ENCODE measurements at regions not wholly inside any gene's neighbourhood (a gene's known extent, or its start where the extent isn't known, plus 50 kb on each side); places are given as distances from the start of the nearest gene placed in this dataset.
"Not testable (repeated sequence)": the region's sequence is repeated elsewhere in the genome, so short reads cannot be mapped to it uniquely, and the experiment has no call there.

DNA sequence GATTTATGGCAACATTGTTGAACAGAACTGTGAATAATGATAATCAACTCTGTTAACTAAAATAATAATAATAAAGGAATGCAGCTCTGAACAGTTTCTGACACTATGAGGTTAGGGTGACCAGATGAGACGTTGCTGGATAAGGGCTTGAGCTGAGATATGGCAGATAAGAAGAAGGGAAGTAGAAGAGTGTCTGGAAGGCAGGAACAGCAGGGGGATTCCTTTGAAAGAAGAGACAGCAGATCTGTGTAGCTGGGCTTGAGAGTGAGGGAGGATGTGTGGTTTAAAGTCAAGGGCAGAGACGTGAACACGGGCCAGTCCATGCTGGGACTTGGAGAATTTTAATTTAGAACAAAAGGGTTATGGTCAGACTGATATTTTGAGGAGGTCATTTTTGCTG, 273.1 kb upstream of the SLC14A2 start:
- DNase-seq (ENCODE audit: low read depth in 2 of 2), result no peak

DNA sequence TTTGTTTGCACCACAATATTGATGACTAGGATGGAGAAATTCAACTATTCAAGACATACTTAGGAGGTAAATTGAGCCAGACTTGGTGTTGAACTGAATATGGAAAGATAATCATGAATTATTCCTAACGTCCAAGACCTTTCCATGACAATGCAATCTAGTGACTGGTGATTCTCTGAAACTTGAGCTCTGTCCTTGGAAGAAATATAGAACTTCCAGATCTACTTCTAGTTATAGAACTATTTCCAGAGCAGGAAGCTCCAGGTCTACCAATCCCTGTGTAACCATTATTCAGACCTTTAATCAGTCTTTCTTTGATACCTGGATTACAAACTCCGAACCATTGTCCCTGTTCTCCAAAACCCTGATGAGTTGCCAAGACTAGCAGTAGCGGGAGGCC, 272.6 kb upstream of the SLC14A2 start:
- no peak for DNase-seq (ENCODE audit: low read depth in 2 of 2)

DNA sequence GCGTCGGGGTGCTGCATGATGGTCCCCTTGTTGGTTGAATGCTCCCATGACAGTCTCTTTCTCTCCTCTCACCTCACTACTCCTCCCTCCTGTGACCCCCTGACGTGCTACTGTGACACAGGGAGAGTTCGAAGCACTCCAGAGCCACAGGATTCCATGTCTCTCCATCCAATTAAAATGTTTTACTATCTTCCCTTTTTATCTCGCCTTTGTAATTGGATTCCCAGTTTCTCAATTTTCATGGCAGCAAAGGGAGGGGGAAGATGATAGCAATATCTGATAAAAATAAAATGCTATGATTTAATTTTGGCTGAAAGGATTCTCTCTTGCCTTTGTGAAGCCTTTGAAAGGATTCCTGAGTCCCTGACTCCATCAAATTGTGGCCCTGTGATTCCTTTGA, 271.9 kb upstream of the SLC14A2 start:
- DNase-seq (ENCODE audit: low read depth in 2 of 2), result no peak

DNA sequence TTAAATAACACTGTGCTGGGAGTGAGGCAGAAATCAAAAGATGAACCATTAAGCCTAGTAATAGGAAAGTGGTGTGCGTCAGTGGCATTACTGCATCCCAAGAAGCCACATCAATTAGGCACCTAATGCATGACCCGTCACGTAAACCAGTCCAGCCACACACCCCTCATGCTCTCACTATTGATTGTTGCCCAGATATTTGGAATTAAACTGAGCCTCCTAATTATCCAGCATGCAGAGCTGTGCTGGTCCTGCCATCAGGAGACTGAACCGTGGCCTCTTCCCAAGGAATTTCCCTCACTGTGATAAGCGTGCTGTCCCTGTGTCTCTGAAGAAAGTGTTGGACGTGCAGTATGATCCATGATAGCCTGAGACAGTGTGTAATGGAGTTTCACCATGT, 270.6 kb upstream of the SLC14A2 start:
- DNase-seq (ENCODE audit: low read depth in 2 of 2), result not testable (repeated sequence)

GRCh38 chr18:45349019-45349418, 266.3 kb upstream of the SLC14A2 start:
- DNase-seq (ENCODE audit: low read depth in 2 of 2), result no peak

GRCh38 chr18:45349467-45349866, 265.8 kb upstream of the SLC14A2 start:
- DNase-seq (ENCODE audit: low read depth in 2 of 2), result no peak

DNA sequence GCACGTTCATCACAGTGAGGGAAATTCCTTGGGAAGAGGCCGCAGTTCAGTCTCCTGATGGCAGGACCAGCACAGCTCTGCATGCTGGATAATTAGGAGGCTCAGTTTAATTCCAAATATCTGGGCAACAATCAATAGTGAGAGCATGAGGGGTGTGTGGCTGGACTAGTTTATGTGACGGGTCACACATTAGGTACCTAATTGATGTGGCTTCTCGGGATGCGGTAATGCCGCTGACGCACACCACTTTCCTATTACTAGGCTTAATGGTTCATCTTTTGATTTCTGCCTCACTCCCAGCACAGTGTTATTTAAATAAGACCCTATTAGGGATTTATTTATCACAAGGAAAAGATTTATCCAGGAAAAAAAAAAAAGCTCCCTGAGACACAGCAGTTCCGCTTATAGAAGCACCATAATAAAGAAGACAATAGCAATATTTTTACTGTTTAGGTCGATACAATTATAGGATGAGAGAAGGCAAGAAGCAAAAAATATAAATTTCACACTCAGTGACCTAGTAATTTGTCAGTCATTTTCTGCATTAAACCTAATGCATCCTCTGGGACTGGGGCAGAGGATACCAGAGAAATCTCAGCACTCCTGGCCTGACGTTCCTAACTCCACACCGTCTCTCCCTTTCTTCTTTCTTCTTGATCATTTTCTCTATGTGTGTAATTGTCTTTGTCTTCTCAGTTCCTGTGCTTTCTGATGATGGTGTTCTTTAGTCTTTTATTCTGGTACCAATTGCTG, 264.7 kb upstream of the SLC14A2 start:
- DNase-seq (ENCODE audit: low read depth in 2 of 2), result no peak

- no peak for DNase-seq (ENCODE audit: low read depth in 2 of 2)
Observed at GRCh38 chr18:45352874-45353273, 262.4 kb upstream of the SLC14A2 start.

GRCh38 chr18:45353530-45353929, 261.7 kb upstream of the SLC14A2 start:
- DNase-seq (ENCODE audit: low read depth in 2 of 2), result no peak

DNA sequence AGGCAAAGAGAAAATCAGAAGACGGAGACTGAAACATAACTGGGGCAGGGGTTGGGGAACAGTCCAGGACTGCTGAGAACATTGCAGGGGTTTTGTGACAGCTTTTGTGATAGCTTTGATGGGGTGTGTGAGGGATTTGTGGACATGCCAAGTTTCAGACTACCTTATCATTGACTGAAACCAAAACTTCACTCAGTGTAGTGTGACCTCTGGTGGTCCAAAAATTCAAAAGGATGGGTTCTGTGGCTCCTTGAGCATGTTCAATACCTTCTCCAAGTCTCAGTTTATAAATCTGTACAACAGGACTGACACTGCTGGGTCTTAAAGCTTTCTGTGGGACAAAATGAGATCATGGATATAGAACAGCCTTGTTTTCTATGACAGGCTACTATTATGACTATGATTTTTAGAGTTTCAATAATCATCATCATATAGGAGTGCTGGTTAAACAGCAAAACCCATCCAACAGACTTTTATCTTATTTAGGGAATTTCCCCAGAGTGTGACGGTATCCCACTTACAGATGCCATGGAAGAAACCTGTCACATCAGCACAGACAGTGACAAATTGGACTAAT, 259.2 kb upstream of the SLC14A2 start:
- DNase-seq (ENCODE audit: low read depth in 2 of 2), result no peak

- no peak for DNase-seq (ENCODE audit: low read depth in 2 of 2)
Observed at GRCh38 chr18:45357686-45358470, 257.4 kb upstream of the SLC14A2 start.

- no peak for DNase-seq (ENCODE audit: low read depth in 2 of 2)
Observed at GRCh38 chr18:45359275-45360009, 255.8 kb upstream of the SLC14A2 start.

DNA sequence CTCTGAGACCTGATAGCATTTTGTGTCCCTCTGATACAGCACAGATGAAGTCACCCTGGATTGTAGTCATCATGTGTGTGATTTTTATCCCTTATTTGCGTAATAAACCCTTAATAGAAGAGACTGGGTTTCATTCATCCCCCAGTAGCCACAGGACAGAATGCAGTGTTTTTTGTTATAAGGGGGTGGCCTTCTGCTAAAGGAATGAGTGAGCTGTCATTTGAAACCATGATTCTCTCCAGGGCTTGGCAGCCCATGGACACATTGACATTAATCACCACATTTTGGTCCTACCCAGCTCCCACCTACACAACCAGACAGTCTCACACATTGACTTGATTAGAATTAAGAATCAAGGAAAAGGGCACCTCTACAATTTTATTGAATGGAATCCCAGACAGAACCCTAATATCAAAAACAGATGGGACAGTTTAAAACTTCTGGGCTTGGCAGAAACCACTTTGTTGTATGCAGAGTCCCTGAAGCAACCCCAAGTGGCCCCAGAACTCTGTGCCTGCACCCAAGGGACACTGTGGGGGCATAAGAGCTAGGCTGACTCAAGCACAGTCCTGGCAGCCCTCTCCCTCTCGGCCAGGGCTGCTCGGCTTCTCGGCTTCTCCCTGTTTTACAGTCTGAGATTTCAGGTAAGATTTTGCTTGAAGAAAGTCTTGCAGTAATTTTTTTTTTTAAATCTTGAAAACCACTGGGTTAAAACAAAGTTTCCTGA, 254.0 kb upstream of the SLC14A2 start:
- DNase-seq (ENCODE audit: low read depth in 2 of 2), result no peak

DNA sequence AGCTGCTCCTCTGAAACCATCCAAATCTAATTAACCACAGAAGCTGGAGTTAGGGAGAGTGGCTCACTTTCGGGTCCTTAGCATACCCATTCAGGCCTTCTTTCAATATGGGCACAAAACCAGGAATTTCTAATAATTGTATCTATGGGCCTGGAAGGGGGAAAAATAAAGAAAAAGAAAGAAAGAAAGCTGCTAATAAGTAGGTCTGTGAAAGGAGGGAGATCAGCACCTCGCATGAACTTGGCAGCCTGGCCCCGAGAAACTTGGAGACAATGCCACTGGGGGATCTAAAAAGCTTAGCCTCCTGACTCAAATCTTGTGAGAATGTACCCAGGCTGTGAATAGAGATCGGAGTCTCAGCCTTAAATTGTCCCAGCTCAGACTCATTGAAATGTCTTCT, 252.1 kb upstream of the SLC14A2 start:
- DNase-seq (ENCODE audit: low read depth in 2 of 2), result no peak

DNA sequence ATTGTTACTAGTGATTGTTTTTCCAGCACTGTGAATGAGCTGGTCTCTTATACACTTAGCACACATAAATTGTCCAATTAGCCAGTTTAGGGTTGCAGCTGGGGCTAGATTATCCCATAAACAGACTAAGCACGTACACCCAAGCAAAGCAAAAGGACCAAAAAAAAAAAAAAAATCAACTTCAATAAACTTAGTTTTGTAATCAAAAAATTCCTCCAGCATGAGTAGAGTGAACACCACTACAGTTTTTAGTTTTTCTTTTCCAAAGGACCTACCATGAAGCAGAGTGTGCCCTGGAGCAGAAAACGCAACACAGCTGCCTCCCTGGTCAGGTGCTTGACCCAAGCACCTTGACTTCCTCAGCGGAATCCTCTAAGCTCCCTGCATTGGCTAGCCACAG, 249.4 kb upstream of the SLC14A2 start:
- DNase-seq (ENCODE audit: low read depth in 2 of 2), result no peak

GRCh38 chr18:45370255-45371010, 244.8 kb upstream of the SLC14A2 start:
- no peak for DNase-seq (ENCODE audit: low read depth in 2 of 2)

DNA sequence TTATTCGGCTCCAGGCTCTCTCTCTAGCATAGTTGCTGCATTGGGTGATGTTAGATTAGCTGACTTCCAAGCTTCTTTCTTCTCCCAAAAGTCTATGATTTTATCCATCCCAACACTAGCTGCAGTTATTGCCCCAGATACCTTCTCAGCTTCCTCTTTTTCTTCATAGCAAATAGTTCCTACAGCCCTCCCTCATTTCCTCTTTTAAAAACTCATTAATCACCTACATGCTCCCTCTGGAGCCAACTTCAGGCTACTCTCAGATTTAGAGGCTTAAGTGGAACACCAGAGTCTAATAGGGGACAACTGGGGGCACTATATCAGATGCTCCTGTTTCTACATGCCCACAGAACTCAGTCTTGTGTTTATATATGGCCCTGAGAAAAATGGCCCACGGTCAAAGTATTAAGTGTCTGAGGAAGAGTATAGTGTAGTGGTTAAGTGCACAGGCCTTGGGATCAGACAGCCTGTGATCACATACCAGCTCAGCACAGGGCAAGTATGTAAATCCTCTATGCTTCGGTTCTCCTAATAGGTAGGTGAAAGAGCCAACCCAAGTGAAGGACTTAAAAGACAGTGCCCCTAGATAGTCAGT, 241.9 kb upstream of the SLC14A2 start:
- DNase-seq (ENCODE audit: low read depth in 2 of 2), result no peak

- DNase-seq (ENCODE audit: low read depth in 2 of 2), result no peak
Observed at GRCh38 chr18:45374236-45374635, 241.0 kb upstream of the SLC14A2 start.

DNA sequence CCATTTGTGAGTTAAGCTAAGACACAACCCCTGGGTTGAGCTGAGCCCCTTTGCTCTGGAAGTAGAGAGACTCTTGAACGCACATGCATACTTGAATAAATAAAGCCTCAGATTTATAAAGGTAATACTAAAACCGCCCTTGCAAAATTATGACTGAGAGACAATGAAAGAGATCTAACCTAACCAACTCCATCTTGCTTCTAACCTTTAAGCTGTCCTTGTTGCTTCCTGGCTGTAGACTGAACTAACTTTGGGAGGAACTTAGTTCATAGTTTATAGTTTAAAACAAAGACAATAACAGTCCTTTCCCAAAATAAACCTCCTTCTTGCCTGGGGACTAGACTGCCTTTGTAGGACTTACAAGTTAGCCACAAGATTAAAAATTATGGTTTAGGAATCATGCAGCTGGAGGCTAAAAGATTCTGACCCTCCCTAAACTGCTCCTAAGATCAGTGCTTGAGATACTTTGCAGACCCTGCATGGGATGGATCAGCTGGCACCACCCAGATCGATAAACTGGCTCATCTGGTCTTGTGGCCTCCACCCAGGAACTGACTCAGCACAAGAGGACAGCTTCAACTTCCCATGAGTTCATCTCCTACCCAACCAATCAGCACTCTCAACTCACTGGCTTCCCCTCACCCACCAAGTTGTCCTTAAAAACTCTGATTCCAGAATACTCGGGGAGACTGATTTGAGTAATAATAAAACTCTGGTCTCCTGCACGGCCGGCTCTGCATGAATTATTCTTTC, 240.2 kb upstream of the SLC14A2 start:
- no peak for DNase-seq (ENCODE audit: low read depth in 2 of 2)

- DNase-seq (ENCODE audit: low read depth in 2 of 2), result no peak
Observed at GRCh38 chr18:45376193-45376592, 239.1 kb upstream of the SLC14A2 start.
